HL-60 (cell line): ENCODE measurements at regions not wholly inside any gene's neighbourhood (a gene's known extent, or its start where the extent isn't known, plus 50 kb on each side); places are given as distances from the start of the nearest gene placed in this dataset.
A peak's percentile ranks its signal among the peaks of the same experiment; 100 is the strongest.

Experiments used
- CTCF ChIP-seq: IDR thresholded peaks from one replicate; pipeline ENCODE4 v1.5.1; 2011; ENCODE audit warnings: low read length, control low read depth, inconsistent platforms; ENCODE audit not compliant: insufficient read depth
- POLR2AphosphoS5 ChIP-seq: IDR thresholded peaks from 2 replicates; pipeline ENCODE4 v1.6.1; 2012; ENCODE audit warnings: low read depth
- REST ChIP-seq: IDR thresholded peaks from 2 replicates; pipeline ENCODE4 v1.6.1; 2012; ENCODE audit warnings: low read depth; ENCODE audit not compliant: insufficient replicate concordance
- SPI1 ChIP-seq: IDR thresholded peaks from 2 replicates; pipeline ENCODE4 v1.6.1; 2012; ENCODE audit warnings: low read depth, mild to moderate bottlenecking, borderline replicate concordance

GRCh38 chr20:1810926-1811620 lies 84.1 kb upstream of the SIRPA start:
- TF ChIP-seq CTCF (no peak), POLR2AphosphoS5 (no peak), REST (no peak), SPI1 (peak; percentile 46; the same call in 1 of the 2 replicates)
